ENCODE measurements at regions not wholly inside any gene's neighbourhood (a gene's known extent, or its start where the extent isn't known, plus 50 kb on each side); places are given as distances from the start of the nearest gene placed in this dataset.
"Not testable (repeated sequence)": the region's sequence is repeated elsewhere in the genome, so short reads cannot be mapped to it uniquely, and the experiment has no call there.

GRCh38 chr14:53295372-53295771 is 142.2 kb upstream of the DDHD1 start:
- DNase-seq (ENCODE audit: low read depth in 2 of 2): no peak

DNA sequence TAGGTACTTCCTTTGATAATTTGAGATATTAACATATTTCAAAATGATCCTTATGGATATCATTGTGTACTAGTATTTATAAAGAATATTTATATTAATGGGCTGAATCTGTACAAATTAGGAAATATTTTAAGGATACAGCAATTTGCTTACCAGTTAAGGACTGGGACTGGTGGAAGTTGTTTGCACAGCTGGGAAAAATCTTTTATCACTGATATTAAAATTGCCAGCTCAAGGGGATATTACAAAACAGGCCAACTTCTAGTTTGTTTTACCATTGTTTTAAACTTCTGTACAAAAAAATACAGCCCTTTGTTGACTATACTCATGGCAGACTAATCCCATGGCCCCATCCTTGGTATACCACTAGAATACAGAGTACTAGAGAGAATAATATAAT is 133.2 kb upstream of the DDHD1 start:
- no peak for DNase-seq (ENCODE audit: low read depth in 2 of 2)

DNA sequence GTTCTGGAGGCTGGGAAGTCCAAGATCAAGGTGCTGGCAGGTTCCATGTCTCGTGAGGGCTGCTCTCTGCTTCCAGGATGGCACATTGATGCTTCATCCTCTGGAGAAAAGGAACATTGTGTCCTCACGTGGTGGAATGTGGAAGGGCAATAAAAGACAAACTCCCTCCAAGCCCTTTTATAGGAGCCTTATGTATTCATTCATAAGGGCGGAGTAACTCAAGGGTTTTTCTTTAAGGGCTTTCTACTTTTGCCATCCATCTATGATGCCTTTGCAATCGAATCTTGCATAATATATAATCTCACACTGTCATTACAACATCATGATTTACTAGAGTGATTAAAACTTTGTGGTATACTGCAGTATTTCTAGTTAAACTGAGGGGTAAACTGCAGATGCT is 132.7 kb upstream of the DDHD1 start:
- DNase-seq (ENCODE audit: low read depth in 2 of 2): no peak

DNA sequence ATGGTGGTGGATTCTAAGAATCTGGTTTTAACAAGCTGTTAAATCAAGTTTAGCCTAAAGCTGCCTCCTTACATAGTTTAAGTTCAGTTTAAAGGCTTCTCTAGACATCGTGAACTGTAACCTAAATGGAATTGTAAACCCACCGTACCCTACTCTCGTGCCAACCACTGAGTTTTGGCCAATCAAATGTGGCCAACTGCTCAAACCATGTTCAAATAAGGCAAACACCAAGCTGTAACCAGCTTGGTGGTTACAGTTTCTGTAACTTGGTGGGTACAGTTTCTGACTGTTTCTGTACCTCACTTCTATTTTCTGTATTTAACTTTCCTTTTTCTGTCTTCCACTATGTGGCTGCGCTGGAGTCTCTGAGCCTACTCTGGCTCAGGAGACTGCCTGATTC is 131.9 kb upstream of the DDHD1 start:
- DNase-seq (ENCODE audit: low read depth in 2 of 2): no peak

DNA sequence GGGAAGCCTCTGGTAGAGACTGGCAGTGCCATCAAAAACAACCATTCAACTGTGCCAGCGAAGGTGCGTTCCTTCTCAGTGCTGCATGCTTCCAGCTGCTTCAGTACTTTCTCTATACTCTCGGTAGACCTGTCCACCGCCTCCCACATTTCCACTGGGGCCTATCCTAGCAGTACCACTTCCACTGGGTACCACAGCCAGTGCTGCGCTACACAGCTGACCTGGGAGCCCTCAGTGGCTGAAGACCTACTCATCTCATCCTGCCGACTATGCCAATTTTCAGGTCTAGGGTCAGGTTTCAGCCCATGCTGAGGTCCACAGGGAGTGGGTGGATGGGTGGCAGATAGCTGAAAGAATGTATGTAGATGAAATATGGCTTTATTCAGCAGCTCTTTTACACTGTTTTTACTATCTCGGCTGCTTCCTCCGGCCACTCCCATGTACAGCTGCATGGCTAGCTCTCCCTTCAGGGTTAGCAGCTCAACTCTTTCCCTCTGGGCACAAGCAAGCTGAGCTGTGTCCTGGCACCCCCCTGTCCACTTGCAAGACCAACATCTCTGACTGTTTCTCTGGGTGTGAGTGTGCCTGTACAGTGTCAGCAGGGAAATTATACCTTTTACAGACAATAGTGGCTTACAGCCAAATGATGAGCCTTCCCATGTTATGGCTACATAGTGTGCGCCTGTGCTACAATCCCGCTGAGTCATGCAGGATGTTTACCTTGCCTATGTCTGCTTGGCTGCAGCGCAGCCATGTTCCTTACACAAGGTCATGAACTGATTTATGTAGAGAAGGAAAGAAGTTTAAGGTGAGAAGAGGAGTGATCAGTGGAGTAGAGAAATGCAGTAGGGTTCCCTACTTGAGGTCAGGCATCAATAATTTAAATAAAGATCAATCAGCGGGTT is 125.7 kb upstream of the DDHD1 start:
- DNase-seq (ENCODE audit: low read depth in 2 of 2): no peak

GRCh38 chr14:53273671-53274072 is 120.5 kb upstream of the DDHD1 start:
- no peak for DNase-seq (ENCODE audit: low read depth in 2 of 2)

GRCh38 chr14:53265025-53265424 is 111.9 kb upstream of the DDHD1 start:
- no peak for DNase-seq (ENCODE audit: low read depth in 2 of 2)

- no peak for DNase-seq (ENCODE audit: low read depth in 2 of 2)
Measured at GRCh38 chr14:53260928-53261327, 107.8 kb upstream of the DDHD1 start.

- no peak for DNase-seq (ENCODE audit: low read depth in 2 of 2)
Measured at GRCh38 chr14:53260286-53260685, 107.2 kb upstream of the DDHD1 start.

DNA sequence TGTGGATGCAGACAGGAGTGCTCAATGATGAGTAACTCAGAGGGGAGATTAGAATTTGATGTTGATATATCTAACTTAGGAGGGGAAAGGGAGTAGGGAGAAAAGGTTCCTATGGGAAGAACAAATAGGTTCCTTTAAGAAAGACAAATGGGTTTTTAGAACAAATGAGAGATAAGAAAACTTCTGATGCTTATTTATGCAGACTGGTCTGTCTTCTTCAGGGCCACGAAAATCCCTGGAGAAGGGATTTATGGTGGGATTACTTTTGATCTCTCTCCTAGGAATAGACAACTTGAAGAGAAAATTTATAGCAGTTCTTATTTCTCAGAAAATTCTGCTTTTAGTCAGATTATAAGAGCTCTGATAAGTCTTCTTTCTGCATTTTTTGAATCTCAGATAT is 99.0 kb upstream of the DDHD1 start:
- DNase-seq (ENCODE audit: low read depth in 2 of 2): no peak

- DNase-seq (ENCODE audit: low read depth in 2 of 2): no peak
Measured at GRCh38 chr14:53249059-53249458, 95.9 kb upstream of the DDHD1 start.

DNA sequence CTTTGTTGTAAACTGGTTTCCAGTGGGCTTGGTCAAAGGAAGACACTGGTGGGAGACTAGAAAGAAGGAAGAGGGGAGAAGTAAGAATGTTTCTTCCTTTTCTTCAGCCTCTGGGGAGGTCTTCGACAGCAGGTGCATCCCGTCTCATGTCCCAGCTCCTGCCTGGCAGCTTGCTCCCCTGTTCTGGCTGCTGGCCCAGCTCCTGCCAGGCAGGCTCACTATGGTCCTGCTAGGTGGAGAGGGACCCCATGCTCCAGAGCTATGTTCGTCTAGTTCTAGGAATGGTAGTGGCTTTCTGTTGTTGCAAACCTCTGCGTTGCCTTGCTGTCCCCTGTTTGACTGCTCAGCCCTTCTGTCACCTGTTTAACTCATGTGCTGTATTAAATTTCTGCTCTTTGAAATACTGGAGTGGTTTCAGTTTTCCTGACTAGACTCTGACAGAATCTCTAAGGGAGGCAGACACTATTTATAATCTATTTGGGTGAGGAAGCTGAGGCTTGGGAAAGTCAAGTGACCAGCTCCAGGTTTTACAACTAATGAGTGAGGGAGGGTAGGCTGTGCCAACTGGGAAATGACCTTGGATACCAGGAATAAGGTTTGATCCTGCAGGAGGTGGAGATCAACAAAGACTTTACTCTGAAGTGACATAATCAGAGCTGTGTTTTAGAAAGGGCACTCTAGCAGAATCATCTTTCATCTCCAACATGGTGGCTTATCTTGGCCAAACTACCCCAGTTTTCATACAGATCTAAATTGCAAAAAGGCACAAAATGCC is 94.7 kb upstream of the DDHD1 start:
- DNase-seq (ENCODE audit: low read depth in 2 of 2): no peak

DNA sequence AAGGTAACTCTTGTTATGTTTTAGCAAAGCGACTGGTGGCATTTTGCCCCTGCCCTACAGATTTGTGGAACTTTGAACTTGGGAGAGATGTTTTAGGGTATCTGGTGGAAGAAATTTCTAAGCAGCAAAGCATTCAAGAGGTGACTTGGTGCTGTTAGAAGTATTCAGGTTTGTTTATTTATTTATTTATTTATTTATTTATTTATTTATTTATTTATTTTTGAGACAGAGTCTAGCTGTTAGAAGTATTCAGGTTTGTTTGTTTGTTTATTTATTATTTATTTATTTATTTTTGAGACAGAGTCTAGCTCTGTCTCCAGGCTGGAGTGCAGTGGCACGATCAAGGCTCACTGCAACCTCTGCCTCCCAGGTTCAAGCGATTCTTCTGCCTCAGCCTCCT is 89.8 kb upstream of the DDHD1 start:
- DNase-seq (ENCODE audit: low read depth in 2 of 2): not testable (repeated sequence)

DNA sequence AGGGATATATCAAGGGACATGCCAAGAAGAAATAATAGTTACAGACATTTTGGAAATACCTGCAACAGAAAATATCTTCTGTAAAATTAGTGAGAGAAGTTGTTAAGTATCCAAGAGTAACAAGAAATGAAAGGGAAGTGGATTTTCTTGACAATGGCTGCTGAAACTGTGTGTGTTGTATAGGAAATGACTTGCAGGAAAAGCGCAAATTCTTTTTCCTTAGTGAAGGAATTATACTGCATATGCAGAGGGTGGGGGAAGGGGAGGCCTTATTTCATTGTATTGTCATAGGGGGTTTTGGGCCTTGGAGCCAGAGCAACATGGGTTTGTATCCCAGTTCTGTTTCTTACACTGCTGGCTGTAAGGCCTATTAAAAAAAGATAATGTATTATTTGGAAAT is 84.4 kb upstream of the DDHD1 start:
- no peak for DNase-seq (ENCODE audit: low read depth in 2 of 2)

- DNase-seq (ENCODE audit: low read depth in 2 of 2): no peak
Measured at GRCh38 chr14:53236708-53237107, 83.6 kb upstream of the DDHD1 start.

- DNase-seq (ENCODE audit: low read depth in 2 of 2): no peak
Measured at GRCh38 chr14:53231171-53231570, 78.0 kb upstream of the DDHD1 start.

GRCh38 chr14:53228966-53229365 is 75.8 kb upstream of the DDHD1 start:
- DNase-seq (ENCODE audit: low read depth in 2 of 2): no peak

GRCh38 chr14:53227154-53227718 is 74.1 kb upstream of the DDHD1 start:
- DNase-seq (ENCODE audit: low read depth in 2 of 2): no peak

DNA sequence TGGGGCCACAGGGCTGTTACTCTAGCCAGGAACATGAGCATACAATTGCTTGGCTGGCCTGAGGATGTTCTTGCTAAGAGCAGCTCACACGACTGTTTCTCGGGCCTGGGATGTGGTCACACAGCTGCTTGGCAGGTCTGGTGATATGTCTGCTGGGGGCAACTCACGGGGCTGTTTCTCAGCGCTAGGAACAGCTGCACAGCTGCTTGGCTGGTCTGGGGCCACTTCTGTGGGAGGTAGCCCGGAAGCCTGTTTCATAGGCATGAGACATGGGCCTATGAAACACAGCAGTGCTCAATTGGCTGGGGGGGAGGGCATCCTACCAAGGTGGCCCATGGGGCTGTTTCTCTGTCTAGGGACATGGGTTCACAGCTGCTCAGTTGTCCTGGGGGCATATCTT is 73.4 kb upstream of the DDHD1 start:
- DNase-seq (ENCODE audit: low read depth in 2 of 2): no peak

DNA sequence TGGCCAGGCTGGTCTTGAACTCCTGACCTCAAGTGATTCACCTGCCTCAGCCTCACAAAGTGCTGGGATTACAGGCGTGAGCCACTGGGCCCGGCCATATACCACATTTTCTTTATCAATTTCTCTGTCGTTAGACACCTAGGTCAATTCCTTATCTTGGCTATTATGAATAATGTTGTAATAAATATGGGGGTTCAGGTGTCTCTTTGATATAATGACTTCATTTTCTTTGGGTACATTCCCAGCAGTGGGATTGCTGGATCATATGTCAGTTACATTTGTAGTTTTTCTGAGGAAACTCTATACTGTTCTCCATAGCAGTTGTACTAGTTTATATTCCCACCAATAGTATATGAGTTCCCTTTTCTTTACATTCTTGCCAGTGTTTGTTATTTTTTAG is 67.8 kb upstream of the DDHD1 start:
- DNase-seq (ENCODE audit: low read depth in 2 of 2): no peak

GRCh38 chr14:53218161-53218560 is 65.0 kb upstream of the DDHD1 start:
- DNase-seq (ENCODE audit: low read depth in 2 of 2): no peak

GRCh38 chr14:53217316-53217994 is 64.3 kb upstream of the DDHD1 start:
- peak; percentile 43 to 70 for DNase-seq (ENCODE audit: low read depth in 2 of 2)

All from stimulated activated CD4-positive, alpha-beta T cell treated with anti-CD3 and anti-CD28 coated beads, Interleukin-12 subunit alpha, Interleukin-12 subunit beta, amount 100 ng/mL, for 24 hours (primary cell).